ENCODE measurements at regions not wholly inside any gene's neighbourhood (a gene's known extent, or its start where the extent isn't known, plus 50 kb on each side); places are given as distances from the start of the nearest gene placed in this dataset.

DNA sequence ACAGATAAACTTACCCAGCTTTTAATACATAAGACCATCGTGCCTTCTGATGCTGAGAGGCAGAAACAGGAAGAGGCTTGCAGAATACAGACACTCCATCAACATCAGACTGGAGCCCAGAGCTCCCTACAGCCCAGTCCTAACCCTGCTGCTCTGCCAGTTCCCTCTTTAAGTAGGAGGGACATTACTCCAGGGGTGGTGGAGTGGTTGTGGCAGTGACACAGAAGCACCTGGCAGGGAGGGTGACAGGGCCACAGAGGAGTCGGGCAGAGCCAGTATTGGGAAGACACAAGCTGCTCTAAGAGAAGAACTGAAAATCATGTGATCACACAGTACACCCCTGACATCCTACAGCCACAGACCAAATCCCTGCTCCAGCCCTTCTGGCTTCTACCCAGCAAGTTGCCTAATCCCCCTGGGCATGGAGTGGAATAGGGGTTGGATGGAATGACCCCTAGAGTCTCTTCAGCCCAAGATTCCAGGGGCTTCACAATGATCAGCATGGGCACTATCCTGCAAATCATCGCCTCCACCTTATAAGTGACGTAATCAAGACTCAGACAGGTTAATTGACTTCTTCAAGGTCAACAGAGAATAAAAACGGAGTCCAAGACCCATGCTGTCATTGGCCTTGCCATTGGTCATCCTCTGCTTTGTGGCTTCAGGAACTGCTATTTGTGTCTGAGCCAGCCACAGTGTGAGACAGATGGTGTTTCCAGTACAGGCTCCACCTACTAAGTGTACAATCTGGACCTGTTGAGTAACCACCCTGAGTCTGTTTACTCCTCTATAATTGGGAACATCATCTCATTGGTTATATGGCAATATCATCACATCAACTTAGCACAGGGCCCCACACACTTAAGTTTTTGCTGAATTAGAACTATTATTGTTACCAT, 61.1 kb upstream of the ZMIZ1 start:
- TF ChIP-seq, protein P1, sequence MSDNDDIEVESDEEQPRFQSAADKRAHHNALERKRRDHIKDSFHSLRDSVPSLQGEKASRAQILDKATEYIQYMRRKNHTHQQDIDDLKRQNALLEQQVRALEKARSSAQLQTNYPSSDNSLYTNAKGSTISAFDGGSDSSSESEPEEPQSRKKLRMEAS (IDR thresholded peaks at IDR 0.05), result no peak

DNA sequence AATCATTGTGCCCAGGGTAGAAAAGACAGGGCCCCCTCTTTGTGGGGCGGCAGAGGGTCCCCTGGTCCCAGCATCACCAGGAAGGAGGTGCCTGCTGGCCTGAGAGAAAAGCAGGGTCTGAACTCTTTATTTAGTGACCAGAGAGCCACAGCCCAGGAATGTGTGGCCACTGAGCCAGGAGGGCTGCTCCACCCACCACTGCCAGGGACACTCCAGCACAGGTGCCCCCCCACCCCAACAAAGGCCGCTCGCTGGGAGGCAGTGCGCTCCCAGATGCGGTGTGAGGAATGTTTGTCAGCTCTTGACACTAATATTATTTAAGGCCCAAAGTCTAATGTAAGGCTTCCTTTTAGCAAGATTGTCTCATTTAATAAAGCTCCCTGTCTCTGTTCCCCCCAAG, 59.6 kb upstream of the ZMIZ1 start:
- TF ChIP-seq FOXM1 (IDR thresholded peaks at IDR 0.05; ENCODE audit: borderline replicate concordance, low read depth), result no peak

DNA sequence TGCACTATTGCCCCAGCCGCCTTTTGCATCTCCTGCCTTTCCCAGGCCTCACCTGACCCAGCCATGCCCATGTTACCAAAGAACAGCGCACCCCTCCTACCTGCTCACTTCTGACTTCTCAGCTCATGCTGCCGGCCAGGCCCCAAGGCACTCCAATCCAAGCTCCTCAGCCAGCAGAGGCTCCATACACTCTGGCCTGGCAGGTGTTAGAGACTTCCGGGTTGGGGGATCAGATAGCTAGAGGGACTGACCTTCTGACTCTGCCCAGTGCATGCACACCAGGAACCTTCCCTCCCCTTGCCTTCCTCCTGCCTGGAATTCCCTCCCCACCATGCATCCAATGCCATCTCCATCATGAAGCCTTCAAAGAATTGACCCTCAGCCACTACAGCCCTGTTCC, 56.2 kb upstream of the ZMIZ1 start:
- TF ChIP-seq ZBTB7A (IDR thresholded peaks at IDR 0.05; ENCODE audit: low read depth) (no peak), TAF1 (IDR thresholded peaks at IDR 0.05; ENCODE audit: low read depth) (no peak), EP300 (IDR thresholded peaks at IDR 0.05; ENCODE audit: borderline replicate concordance) (no peak), CREB1 (IDR thresholded peaks at IDR 0.05; ENCODE audit: low read depth) (no peak), TCF12 (IDR thresholded peaks at IDR 0.05; ENCODE audit: low read depth) (no peak), YY1 (IDR thresholded peaks at IDR 0.05; ENCODE audit: low read depth) (no peak)
- TF ChIP-seq, protein P2, sequence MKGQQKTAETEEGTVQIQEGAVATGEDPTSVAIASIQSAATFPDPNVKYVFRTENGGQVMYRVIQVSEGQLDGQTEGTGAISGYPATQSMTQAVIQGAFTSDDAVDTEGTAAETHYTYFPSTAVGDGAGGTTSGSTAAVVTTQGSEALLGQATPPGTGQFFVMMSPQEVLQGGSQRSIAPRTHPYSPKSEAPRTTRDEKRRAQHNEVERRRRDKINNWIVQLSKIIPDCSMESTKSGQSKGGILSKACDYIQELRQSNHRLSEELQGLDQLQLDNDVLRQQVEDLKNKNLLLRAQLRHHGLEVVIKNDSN (IDR thresholded peaks at IDR 0.05), result no peak
- TF ChIP-seq, protein P3, sequence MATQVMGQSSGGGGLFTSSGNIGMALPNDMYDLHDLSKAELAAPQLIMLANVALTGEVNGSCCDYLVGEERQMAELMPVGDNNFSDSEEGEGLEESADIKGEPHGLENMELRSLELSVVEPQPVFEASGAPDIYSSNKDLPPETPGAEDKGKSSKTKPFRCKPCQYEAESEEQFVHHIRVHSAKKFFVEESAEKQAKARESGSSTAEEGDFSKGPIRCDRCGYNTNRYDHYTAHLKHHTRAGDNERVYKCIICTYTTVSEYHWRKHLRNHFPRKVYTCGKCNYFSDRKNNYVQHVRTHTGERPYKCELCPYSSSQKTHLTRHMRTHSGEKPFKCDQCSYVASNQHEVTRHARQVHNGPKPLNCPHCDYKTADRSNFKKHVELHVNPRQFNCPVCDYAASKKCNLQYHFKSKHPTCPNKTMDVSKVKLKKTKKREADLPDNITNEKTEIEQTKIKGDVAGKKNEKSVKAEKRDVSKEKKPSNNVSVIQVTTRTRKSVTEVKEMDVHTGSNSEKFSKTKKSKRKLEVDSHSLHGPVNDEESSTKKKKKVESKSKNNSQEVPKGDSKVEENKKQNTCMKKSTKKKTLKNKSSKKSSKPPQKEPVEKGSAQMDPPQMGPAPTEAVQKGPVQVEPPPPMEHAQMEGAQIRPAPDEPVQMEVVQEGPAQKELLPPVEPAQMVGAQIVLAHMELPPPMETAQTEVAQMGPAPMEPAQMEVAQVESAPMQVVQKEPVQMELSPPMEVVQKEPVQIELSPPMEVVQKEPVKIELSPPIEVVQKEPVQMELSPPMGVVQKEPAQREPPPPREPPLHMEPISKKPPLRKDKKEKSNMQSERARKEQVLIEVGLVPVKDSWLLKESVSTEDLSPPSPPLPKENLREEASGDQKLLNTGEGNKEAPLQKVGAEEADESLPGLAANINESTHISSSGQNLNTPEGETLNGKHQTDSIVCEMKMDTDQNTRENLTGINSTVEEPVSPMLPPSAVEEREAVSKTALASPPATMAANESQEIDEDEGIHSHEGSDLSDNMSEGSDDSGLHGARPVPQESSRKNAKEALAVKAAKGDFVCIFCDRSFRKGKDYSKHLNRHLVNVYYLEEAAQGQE (IDR thresholded peaks at IDR 0.05; ENCODE audit: low read depth), result no peak

DNA sequence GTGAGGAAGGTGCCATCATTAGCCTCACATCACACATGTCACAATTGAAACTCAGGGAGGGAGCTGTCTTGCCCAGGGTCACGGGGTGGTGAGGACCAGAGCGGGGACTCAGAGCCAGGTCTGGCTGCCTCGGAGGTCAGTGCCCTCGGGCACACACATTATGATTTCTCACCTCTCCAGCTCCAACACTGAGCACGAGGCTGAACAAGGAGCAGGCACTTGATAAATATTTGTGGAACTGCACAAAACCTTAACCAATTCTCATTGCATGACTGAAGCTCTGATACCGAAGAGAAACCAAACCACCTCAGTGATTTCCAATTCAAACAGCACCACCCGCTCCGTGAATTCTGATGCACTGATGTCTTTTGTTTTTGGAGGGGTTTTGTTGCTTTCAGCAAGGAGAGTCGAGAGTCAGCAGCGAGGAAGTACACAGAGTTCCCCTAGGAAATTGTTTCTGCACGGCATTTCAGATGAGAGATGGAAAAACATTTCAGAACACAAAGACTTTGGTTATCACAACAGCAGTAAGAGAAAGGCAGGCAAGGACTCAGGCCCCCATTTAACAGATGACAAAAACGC, 55.3 kb upstream of the ZMIZ1 start:
- TF ChIP-seq CREB1 (IDR thresholded peaks at IDR 0.05; ENCODE audit: low read depth) (no peak), RAD21 (IDR thresholded peaks at IDR 0.05; ENCODE audit: low read depth) (no peak), TEAD4 (IDR thresholded peaks at IDR 0.05) (no peak), EP300 (IDR thresholded peaks at IDR 0.05; ENCODE audit: borderline replicate concordance) (no peak)
- TF ChIP-seq, protein P1 (IDR thresholded peaks at IDR 0.05), result no peak

DNA sequence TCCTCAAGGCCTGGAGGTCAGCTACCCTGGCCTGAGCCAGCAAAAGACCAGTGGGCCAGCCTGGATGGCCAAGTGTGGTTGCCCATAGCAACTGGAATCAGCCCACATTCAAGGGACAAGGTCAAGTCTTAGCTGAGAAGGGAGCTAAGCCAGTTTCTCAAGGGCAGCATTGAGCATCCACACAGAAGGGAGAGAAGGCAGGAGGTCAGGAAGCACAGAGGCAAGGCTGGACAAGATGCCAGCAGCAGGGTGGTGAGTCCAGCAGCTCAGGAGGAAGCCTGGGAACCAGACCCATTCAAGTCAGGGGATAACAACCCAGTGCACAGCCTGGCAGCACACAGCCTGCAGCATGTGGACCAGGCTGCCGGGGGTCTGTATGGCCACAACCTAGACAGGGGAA, 54.0 kb upstream of the ZMIZ1 start:
- TF ChIP-seq TEAD4 (IDR thresholded peaks at IDR 0.05) (no peak), NFIC (IDR thresholded peaks at IDR 0.05) (no peak), TAF1 (IDR thresholded peaks at IDR 0.05; ENCODE audit: low read depth) (no peak)
- TF ChIP-seq, protein P2 (IDR thresholded peaks at IDR 0.05), result no peak

DNA sequence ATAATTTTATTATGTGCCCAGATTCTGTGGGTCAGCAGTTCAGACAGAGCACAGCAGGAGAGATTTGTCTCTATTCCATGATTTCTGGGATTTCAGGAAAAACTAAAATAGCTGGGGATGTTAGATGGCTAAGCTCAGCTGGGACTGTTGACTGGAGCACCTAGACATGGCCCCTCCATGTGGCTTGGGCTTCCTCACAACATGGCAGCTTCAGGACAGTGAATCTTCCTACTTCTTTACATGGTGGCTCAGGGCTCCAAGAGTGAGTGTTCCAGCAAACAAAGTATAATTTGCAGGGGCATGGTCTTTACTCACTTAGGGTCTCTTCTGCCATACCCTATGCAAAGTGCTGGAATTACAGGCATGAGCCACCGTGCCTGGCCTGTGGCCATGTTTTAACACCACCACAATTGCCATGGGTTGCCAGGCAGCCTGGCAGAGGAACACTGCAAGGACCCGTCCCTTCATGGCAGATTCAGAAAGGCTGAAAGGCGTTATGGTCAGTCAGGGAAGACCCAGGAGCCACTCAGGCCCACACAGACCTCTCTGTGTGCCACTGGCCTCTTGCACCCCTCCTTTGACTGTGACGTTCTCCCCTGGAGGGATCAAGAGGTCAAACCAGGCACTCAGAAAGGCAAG, 50.8 kb upstream of the ZMIZ1 start:
- TF ChIP-seq, protein P3 (IDR thresholded peaks at IDR 0.05; ENCODE audit: low read depth), result no peak
- no peak for TF ChIP-seq CREB1 (IDR thresholded peaks at IDR 0.05; ENCODE audit: low read depth)
- TF ChIP-seq, protein P1 (IDR thresholded peaks at IDR 0.05), result no peak

DNA sequence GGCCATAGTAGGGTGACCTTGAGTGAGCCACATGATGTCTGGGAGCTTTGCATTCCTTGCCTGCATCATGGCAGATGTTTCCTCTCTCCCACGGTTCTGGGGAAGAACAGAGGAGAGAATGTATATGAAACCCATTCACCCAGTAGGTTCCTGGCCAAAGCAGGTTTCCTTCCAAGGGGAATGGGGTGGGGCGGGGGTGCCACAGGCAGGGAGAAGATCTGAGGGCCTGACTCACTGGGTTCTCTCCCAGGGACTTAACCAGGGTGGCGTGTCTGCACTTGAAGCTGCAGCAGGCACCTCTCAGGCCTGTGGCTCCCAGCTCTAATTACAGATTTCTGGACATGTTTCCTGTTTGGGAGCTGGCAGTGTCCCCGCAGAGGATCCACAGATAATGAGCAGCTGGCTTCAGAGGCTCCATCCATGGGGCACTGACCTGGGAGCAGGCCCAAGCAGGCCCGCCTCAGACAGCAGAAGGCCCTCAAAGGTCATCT, 50.2 kb upstream of the ZMIZ1 start:
- TF ChIP-seq RAD21 (IDR thresholded peaks at IDR 0.05; ENCODE audit: low read depth) (no peak), NFIC (IDR thresholded peaks at IDR 0.05) (no peak), TCF12 (IDR thresholded peaks at IDR 0.05; ENCODE audit: low read depth) (no peak), CREB1 (IDR thresholded peaks at IDR 0.05; ENCODE audit: low read depth) (no peak), TEAD4 (IDR thresholded peaks at IDR 0.05) (no peak), YY1 (IDR thresholded peaks at IDR 0.05; ENCODE audit: low read depth) (no peak), ZBTB7A (IDR thresholded peaks at IDR 0.05; ENCODE audit: low read depth) (no peak), EP300 (IDR thresholded peaks at IDR 0.05; ENCODE audit: borderline replicate concordance) (no peak), EGR1 (IDR thresholded peaks at IDR 0.05) (no peak), FOXM1 (IDR thresholded peaks at IDR 0.05; ENCODE audit: borderline replicate concordance, low read depth) (no peak), TAF1 (IDR thresholded peaks at IDR 0.05; ENCODE audit: low read depth) (no peak), CEBPB (IDR thresholded peaks at IDR 0.05) (no peak)
- TF ChIP-seq, protein P3 (IDR thresholded peaks at IDR 0.05; ENCODE audit: low read depth), result no peak
- TF ChIP-seq, protein P1 (IDR thresholded peaks at IDR 0.05), result no peak
- TF ChIP-seq, protein P2 (IDR thresholded peaks at IDR 0.05), result no peak

Measured in Ishikawa (cell line).